Caco-2 (cell line): ENCODE measurements at regions not wholly inside any gene's neighbourhood (a gene's known extent, or its start where the extent isn't known, plus 50 kb on each side); places are given as distances from the start of the nearest gene placed in this dataset.

ENCODE experiments used
- BruUV-seq: library from RNA; stranded (reverse); fragments of 400-500 nt; replicated peaks from 2 replicates; lab custom pipeline; 2021; lab: Mats Ljungman, UMichigan
- CTCF ChIA-PET: fragments of 300-600 bp; sonication (Branson Sonifier 250); formaldehyde crosslinking; loops from one replicate; lab custom pipeline; 2022; ENCODE audit warnings: antibody characterized with exemption; lab: Charles Lee
- POLR2A ChIA-PET: fragments of 300-600 bp; sonication (Branson Sonifier 250); formaldehyde crosslinking; loops from one replicate; lab custom pipeline; 2022; ENCODE audit warnings: antibody characterized with exemption; lab: Charles Lee
- DNase-seq, 2 experiments: peaks; one replicate each; pipeline versions ENCODE4 v3.0.0 to v3.0.0-alpha.2; 2020 to 2022
- H3K27me3 ChIP-seq: replicated peaks from 2 replicates; pipeline ENCODE4 v1.6.0; 2011; ENCODE audit warnings: low read length; ENCODE audit not compliant: control insufficient read depth, insufficient read depth
- H3K36me3 ChIP-seq: 2 replicates; pipeline ENCODE4 v1.5.1; 2011; ENCODE audit warnings: low read length; ENCODE audit not compliant: control insufficient read depth, insufficient read depth
- H3K4me1 ChIP-seq: fragments of 250-450 bp; sonication (Bioruptor Pico); 2 replicates; pipeline ENCODE4 v1.5.1; 2020; ENCODE audit warnings: mild to moderate bottlenecking
- H3K4me3 ChIP-seq: 2 replicates; pipeline ENCODE4 v1.5.1; 2011; ENCODE audit warnings: low read depth, mild to moderate bottlenecking, control low read depth, low read length
- H3K9me3 ChIP-seq: fragments of 250-450 bp; sonication (Bioruptor Pico); 2 replicates; pipeline ENCODE4 v1.5.1; 2020; ENCODE audit warnings: mild to moderate bottlenecking, moderate library complexity
- H3K27ac Mint-ChIP-seq: one replicate; pipeline ENCODE4 v1.8.0; 2022; ENCODE audit warnings: mixed read lengths; ENCODE audit not compliant: unreplicated experiment
- H3K27me3 Mint-ChIP-seq: one replicate; pipeline ENCODE4 v1.8.0; 2022; ENCODE audit warnings: mixed read lengths; ENCODE audit not compliant: insufficient read depth, unreplicated experiment
- H3K36me3 Mint-ChIP-seq: one replicate; pipeline ENCODE4 v1.8.0; 2022; ENCODE audit warnings: mild to moderate bottlenecking, mixed read lengths; ENCODE audit not compliant: insufficient read depth, unreplicated experiment
- H3K4me1 Mint-ChIP-seq: one replicate; pipeline ENCODE4 v1.8.0; 2022; ENCODE audit warnings: low read depth, mixed read lengths; ENCODE audit not compliant: unreplicated experiment
- H3K4me3 Mint-ChIP-seq: one replicate; pipeline ENCODE4 v1.8.0; 2022; ENCODE audit warnings: mild to moderate bottlenecking, moderate library complexity, mixed read lengths; ENCODE audit not compliant: unreplicated experiment
- H3K9me3 Mint-ChIP-seq: one replicate; pipeline ENCODE4 v1.8.0; 2022; ENCODE audit warnings: mixed read lengths; ENCODE audit not compliant: unreplicated experiment
- intact Hi-C: fragments of 100-400 bp; cut with micrococcal nuclease; formaldehyde crosslinking; loops from one replicate; pipeline ENCODE4 v1.10.0; 2022; ENCODE audit not compliant: unreplicated experiment
- TF ChIP-seq, protein P1 (sequence below), 2 experiments: fragments of 200-600 bp in 1 of 2; IDR thresholded peaks; 1 replicate in 1 of 2; 2 replicates in 1 of 2; pipeline versions ENCODE4 v1.5.1 to v1.8.0; 2011 to 2022; ENCODE audit warnings: antibody characterized with exemption in 1 of 2, control low read depth in 1 of 2, inconsistent platforms in 1 of 2, low read depth in 1 of 2, low read length in 1 of 2, mild to moderate bottlenecking in 1 of 2, moderate library complexity in 1 of 2; ENCODE audit not compliant: insufficient read depth in 1 of 2, severe bottlenecking in 1 of 2, unreplicated experiment in 1 of 2

DNA sequence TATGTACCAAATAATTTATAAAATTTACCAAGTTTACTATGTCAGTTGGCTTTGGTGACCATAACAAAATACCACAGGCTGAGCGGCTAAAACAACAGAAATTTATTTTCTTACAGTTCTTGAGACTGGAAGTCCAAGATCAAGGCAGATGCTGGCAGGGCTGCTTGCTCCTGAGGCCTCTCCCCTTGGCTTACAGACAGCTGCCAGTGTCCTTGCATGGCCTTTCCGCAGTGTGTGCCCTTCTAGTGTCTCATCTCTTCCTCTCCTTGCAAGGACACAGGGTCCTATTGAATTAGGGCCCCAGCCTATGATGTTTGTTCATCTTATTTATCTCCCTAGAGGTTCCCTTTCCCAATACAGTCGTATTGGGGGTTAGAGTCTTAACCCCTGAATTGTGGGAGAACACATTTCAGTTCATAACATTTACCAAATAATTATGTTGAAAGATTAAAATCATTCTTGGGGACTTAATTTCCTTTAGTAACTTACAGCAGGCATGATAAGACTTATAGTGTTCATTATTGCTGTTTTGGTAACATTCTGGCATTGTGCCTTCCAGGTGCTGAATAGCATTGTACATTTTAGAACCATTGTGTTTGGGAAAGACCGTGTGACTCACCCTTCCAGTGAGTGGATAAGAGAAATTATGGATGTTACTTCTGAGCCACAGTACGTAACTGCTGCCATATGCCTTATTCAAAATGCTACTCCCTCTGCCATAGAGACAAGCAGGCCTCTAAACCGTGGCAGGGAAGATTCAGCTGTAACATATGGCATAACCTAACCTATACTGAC lies 317.5 kb downstream of the TMX3 start:
- BruUV-seq = no TSS peak
- H3K9me3 Mint-ChIP-seq = no peaks in the 10 kb centered on the region
- DNase-seq = no peak
- H3K27ac Mint-ChIP-seq = no peak overlapping the region
- H3K4me1 ChIP-seq = no peaks in the 10 kb centered on the region
- no peaks in the 10 kb centered on the region for H3K27me3 ChIP-seq
- POLR2A ChIA-PET = no interaction called here
- no peaks in the 10 kb centered on the region for H3K9me3 ChIP-seq
- no peaks in the 10 kb centered on the region for H3K36me3 ChIP-seq
- no peak overlapping the region for H3K4me3 Mint-ChIP-seq
- H3K4me1 Mint-ChIP-seq = no peaks in the 10 kb centered on the region
- TF ChIP-seq, protein P1, sequence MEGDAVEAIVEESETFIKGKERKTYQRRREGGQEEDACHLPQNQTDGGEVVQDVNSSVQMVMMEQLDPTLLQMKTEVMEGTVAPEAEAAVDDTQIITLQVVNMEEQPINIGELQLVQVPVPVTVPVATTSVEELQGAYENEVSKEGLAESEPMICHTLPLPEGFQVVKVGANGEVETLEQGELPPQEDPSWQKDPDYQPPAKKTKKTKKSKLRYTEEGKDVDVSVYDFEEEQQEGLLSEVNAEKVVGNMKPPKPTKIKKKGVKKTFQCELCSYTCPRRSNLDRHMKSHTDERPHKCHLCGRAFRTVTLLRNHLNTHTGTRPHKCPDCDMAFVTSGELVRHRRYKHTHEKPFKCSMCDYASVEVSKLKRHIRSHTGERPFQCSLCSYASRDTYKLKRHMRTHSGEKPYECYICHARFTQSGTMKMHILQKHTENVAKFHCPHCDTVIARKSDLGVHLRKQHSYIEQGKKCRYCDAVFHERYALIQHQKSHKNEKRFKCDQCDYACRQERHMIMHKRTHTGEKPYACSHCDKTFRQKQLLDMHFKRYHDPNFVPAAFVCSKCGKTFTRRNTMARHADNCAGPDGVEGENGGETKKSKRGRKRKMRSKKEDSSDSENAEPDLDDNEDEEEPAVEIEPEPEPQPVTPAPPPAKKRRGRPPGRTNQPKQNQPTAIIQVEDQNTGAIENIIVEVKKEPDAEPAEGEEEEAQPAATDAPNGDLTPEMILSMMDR (IDR thresholded peaks at IDR 0.05; ENCODE audit: insufficient read depth in 1 of 2, low read depth in 1 of 2, low read length in 1 of 2, severe bottlenecking in 1 of 2, unreplicated experiment in 1 of 2) = no peak
- H3K27me3 Mint-ChIP-seq = no peaks in the 10 kb centered on the region
- intact Hi-C loops = no loop called here
- CTCF ChIA-PET = no interaction called here
- H3K4me3 ChIP-seq = no peak overlapping the region
- no peaks in the 10 kb centered on the region for H3K36me3 Mint-ChIP-seq

DNA sequence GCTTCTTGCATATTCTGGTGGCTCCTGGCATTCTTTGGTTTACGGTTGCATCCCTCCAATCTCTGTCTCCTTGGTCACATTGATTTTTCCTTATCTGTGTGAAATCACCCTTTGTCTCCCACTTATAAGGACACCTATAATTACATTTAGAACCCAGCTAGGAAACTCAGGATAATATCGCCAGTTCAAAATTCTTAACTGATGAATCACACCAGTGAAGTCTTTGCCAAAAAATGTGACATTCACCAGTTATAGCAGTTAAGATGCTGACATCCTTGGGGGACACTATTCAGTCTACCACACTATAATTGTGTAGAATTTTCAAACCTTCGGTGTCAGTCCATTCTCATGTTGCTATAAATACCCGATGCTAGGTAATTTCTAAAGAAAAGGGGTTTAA lies 320.2 kb downstream of the TMX3 start:
- ChIA-PET POLR2A (no interaction called here), CTCF (no interaction called here)
- Histone ChIP-seq H3K27me3 (no peaks in the 10 kb centered on the region), H3K36me3 (no peaks in the 10 kb centered on the region), H3K4me3 (no peak overlapping the region), H3K4me1 (no peaks in the 10 kb centered on the region), H3K9me3 (no peaks in the 10 kb centered on the region)
- Mint-ChIP-seq H3K27me3 (no peaks in the 10 kb centered on the region), H3K9me3 (no peaks in the 10 kb centered on the region), H3K36me3 (no peaks in the 10 kb centered on the region), H3K4me1 (no peaks in the 10 kb centered on the region), H3K27ac (no peak overlapping the region), H3K4me3 (no peak overlapping the region)
- no peak for DNase-seq
- TF ChIP-seq, protein P1 (IDR thresholded peaks at IDR 0.05; ENCODE audit: insufficient read depth in 1 of 2, low read depth in 1 of 2, low read length in 1 of 2, severe bottlenecking in 1 of 2, unreplicated experiment in 1 of 2) = no peak
- intact Hi-C loops = no loop called here
- no TSS peak for BruUV-seq

DNA sequence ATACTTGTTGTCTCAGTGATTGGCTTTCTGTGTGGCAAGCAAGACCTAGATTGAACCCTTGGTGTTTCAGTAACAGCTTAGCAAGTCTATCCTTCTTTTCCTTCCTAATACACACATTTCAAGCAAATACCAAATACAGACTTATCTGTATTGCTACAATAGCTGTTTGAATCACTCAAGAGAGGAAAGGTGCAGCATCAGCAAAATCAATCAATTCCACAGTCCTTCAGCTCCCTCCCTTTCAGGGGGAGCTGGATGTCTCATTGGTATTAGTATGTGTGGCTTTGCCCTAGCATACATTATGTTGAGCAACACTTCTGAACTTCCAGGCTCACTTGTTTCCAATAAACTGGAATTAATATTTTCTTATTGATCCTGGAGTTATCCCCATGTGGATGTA lies 323.1 kb downstream of the TMX3 start:
- DNase-seq = no peak
- ChIA-PET POLR2A (no interaction called here), CTCF (no interaction called here)
- H3K36me3 ChIP-seq = no peaks in the 10 kb centered on the region
- TF ChIP-seq, protein P1 (IDR thresholded peaks at IDR 0.05; ENCODE audit: insufficient read depth in 1 of 2, low read depth in 1 of 2, low read length in 1 of 2, severe bottlenecking in 1 of 2, unreplicated experiment in 1 of 2) = no peak
- no peaks in the 10 kb centered on the region for H3K9me3 Mint-ChIP-seq
- intact Hi-C loops = no loop called here
- no peak overlapping the region for H3K4me3 ChIP-seq
- no peaks in the 10 kb centered on the region for H3K4me1 Mint-ChIP-seq
- H3K27ac Mint-ChIP-seq = no peak overlapping the region
- no peaks in the 10 kb centered on the region for H3K27me3 ChIP-seq
- H3K36me3 Mint-ChIP-seq = no peaks in the 10 kb centered on the region
- no peak overlapping the region for H3K4me3 Mint-ChIP-seq
- H3K27me3 Mint-ChIP-seq = no peaks in the 10 kb centered on the region
- no TSS peak for BruUV-seq
- no peaks in the 10 kb centered on the region for H3K4me1 ChIP-seq
- no peaks in the 10 kb centered on the region for H3K9me3 ChIP-seq
